Chondrocyte (in vitro differentiated cells): ENCODE measurements at regions not wholly inside any gene's neighbourhood (a gene's known extent, or its start where the extent isn't known, plus 50 kb on each side); places are given as distances from the start of the nearest gene placed in this dataset.

Source experiments
- DNase-seq: peaks from one replicate; pipeline ENCODE4 v3.0.0; 2021; ENCODE audit warnings: mixed read lengths, low spot score
- H3K27ac Mint-ChIP-seq: one replicate; pipeline ENCODE4 v1.8.0; 2021; ENCODE audit warnings: mild to moderate bottlenecking, moderate library complexity, mixed read lengths; ENCODE audit not compliant: unreplicated experiment
- H3K27me3 Mint-ChIP-seq: 2 replicates; pipeline ENCODE4 v1.8.0; 2021; ENCODE audit warnings: low read depth, mixed read lengths
- H3K36me3 Mint-ChIP-seq: 2 replicates; pipeline ENCODE4 v1.8.0; 2021; ENCODE audit warnings: low read depth, mixed read lengths
- H3K4me1 Mint-ChIP-seq: 2 replicates; pipeline ENCODE4 v1.8.0; 2021; ENCODE audit warnings: low read depth, mild to moderate bottlenecking, mixed read lengths
- H3K4me3 Mint-ChIP-seq: one replicate; pipeline ENCODE4 v1.8.0; 2021; ENCODE audit warnings: mild to moderate bottlenecking, moderate library complexity, mixed read lengths; ENCODE audit not compliant: unreplicated experiment
- H3K9me3 Mint-ChIP-seq: 2 replicates; pipeline ENCODE4 v1.8.0; 2021; ENCODE audit warnings: low read depth, mixed read lengths
- TF ChIP-seq, protein P1 (sequence below): fragments of 200-600 bp; sonication (generic); IDR thresholded peaks from 2 replicates; pipeline ENCODE4 v1.5.0; 2021; ENCODE audit warnings: antibody characterized with exemption, mild to moderate bottlenecking, moderate library complexity

GRCh38 chr4:95980877-95981360 lies 141.0 kb downstream of the PDHA2 start:
- Mint-ChIP-seq H3K27ac (no peak overlapping the region), H3K4me3 (no peak overlapping the region), H3K27me3 (no peaks in the 10 kb centered on the region), H3K36me3 (no peaks in the 10 kb centered on the region), H3K4me1 (peaks cover 4% of the 10 kb centered on the region), H3K9me3 (peaks cover 6% of the 10 kb centered on the region)
- DNase-seq: peak; percentile 80
- TF ChIP-seq, protein P1, sequence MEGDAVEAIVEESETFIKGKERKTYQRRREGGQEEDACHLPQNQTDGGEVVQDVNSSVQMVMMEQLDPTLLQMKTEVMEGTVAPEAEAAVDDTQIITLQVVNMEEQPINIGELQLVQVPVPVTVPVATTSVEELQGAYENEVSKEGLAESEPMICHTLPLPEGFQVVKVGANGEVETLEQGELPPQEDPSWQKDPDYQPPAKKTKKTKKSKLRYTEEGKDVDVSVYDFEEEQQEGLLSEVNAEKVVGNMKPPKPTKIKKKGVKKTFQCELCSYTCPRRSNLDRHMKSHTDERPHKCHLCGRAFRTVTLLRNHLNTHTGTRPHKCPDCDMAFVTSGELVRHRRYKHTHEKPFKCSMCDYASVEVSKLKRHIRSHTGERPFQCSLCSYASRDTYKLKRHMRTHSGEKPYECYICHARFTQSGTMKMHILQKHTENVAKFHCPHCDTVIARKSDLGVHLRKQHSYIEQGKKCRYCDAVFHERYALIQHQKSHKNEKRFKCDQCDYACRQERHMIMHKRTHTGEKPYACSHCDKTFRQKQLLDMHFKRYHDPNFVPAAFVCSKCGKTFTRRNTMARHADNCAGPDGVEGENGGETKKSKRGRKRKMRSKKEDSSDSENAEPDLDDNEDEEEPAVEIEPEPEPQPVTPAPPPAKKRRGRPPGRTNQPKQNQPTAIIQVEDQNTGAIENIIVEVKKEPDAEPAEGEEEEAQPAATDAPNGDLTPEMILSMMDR: no peak

GRCh38 chr4:95981591-95981990 lies 141.7 kb downstream of the PDHA2 start:
- TF ChIP-seq, protein P1: no peak
- Mint-ChIP-seq H3K4me1 (peaks cover 9% of the 10 kb centered on the region), H3K9me3 (peaks cover 6% of the 10 kb centered on the region), H3K27ac (no peak overlapping the region), H3K36me3 (no peaks in the 10 kb centered on the region), H3K27me3 (no peaks in the 10 kb centered on the region), H3K4me3 (no peak overlapping the region)
- no peak for DNase-seq

GRCh38 chr4:95982516-95982915 lies 142.6 kb downstream of the PDHA2 start:
- Mint-ChIP-seq H3K27ac (no peak overlapping the region), H3K27me3 (no peaks in the 10 kb centered on the region), H3K4me1 (peaks cover 9% of the 10 kb centered on the region), H3K4me3 (no peak overlapping the region), H3K36me3 (no peaks in the 10 kb centered on the region), H3K9me3 (peaks cover 6% of the 10 kb centered on the region)
- TF ChIP-seq, protein P1: no peak
- no peak for DNase-seq

GRCh38 chr4:95984081-95984480 lies 144.2 kb downstream of the PDHA2 start:
- Mint-ChIP-seq H3K27me3 (no peaks in the 10 kb centered on the region), H3K9me3 (no peaks in the 10 kb centered on the region), H3K36me3 (no peaks in the 10 kb centered on the region), H3K27ac (no peak overlapping the region), H3K4me3 (no peak overlapping the region), H3K4me1 (peaks cover 9% of the 10 kb centered on the region)
- no peak for DNase-seq
- TF ChIP-seq, protein P1: no peak

GRCh38 chr4:95985051-95985450 lies 145.2 kb downstream of the PDHA2 start:
- no peak overlapping the region for H3K27ac Mint-ChIP-seq

More at GRCh38 chr4:95985051-95985450, 145.2 kb downstream of the PDHA2 start:
- Mint-ChIP-seq H3K4me3 (no peak overlapping the region), H3K27me3 (no peaks in the 10 kb centered on the region), H3K9me3 (no peaks in the 10 kb centered on the region), H3K4me1 (peaks cover 9% of the 10 kb centered on the region), H3K36me3 (no peaks in the 10 kb centered on the region)
- TF ChIP-seq, protein P1: no peak
- no peak for DNase-seq
